ENCODE measurements at regions not wholly inside any gene's neighbourhood (a gene's known extent, or its start where the extent isn't known, plus 50 kb on each side); places are given as distances from the start of the nearest gene placed in this dataset.
"Not testable (repeated sequence)": the region's sequence is repeated elsewhere in the genome, so short reads cannot be mapped to it uniquely, and the experiment has no call there.

DNA sequence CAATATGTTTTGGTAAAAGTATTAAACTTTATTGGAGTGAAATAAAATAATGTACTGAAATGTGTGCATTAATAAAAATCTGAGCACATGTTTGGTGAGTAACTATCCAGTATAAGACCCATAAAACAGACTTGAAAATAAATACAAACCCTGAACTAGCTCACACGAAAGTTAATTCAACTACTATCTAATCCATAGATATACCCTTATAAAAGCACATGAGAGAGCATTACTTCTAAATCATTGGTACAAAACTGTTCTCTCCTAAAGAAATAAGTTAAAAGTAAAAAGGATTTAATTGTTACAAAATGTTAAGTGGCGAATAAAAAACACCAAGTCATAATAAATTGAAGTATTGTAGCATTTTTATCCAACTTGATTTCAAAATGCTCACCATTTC is 295.6 kb downstream of the PTPRC start:
- no peak for DNase-seq (ENCODE audit: low spot score)

DNA sequence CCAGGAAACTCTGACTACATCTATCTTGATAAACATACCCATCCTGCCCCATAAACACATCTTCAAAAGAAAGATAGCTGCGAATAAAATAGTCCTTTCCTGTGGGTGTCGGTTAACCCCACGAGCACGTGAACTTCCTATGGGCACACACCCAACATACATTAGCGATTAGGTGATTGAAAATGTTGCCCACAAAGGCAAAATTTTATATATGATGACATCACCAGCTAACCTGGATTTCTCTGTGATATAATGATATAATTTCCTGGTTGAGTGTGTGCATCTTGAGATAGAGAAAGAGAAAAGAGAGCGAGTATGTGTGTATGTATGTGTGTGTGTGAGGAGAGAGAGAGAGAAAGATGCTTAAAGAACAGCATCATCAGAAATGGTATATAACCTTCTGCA is 296.1 kb downstream of the PTPRC start:
- peak; percentile 70 for DNase-seq (ENCODE audit: low spot score)

GRCh38 chr1:198935306-198935921 is 296.6 kb downstream of the PTPRC start:
- DNase-seq (ENCODE audit: low spot score) = peak; percentile 52

GRCh38 chr1:198936371-198937083 is 297.7 kb downstream of the PTPRC start:
- DNase-seq (ENCODE audit: low spot score) = no peak

DNA sequence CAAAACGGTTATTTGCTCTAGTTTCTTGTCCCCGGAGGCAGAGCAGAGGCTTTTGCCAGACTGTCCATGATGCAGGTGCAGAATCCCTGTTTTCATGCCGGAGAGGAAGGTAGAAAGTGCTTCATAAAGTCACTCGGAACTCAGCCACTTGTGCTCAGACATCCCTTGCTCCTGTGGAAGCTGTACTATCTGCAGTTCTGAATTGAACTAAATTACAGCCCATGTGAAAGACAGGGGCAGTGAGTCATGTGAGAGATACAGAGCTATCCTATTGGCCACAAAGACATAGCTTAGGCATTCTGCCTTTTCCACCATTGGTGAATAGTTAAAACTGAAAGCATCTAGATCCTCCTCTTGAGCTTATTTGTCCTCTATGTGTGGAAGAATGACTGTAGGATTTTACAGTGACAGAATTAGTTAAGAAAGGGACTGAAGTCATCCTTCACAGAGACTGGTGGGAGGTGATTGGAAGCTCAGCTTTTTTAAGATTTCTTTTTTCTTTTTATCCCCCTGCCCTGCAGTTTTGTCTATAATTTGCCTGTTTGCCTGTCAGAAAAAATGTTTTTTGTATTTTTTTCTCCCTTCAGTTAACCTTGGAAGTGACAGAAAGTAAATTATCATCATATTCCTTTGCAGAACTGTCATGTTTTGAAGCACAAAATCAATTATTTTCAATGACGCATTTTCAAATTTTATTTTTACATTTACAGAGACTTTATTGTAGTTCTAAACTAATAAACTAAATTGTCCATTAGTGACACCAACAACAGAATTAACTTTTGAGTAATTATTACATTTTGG is 298.6 kb downstream of the PTPRC start:
- DNase-seq (ENCODE audit: low spot score) = peak; percentile 73

DNA sequence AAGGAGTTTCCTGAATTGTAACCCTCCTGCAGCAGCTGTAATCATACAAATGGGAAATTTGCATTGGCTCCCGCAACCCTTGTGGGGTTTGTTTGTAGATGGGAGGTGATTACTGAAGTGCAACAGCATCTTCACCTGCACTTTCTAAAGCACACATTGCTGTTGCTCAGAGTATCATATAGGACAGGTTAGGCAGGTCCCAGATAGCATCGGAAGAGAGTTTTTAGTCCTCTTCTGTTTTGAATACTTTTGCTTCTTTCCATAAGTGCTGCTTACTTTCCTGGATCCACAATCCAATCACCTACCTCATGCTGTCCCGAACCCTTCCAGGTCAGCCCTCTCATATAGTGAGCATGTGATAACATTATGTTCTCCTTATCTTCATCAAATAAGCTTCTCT is 300.4 kb downstream of the PTPRC start:
- no peak for DNase-seq (ENCODE audit: low spot score)

DNA sequence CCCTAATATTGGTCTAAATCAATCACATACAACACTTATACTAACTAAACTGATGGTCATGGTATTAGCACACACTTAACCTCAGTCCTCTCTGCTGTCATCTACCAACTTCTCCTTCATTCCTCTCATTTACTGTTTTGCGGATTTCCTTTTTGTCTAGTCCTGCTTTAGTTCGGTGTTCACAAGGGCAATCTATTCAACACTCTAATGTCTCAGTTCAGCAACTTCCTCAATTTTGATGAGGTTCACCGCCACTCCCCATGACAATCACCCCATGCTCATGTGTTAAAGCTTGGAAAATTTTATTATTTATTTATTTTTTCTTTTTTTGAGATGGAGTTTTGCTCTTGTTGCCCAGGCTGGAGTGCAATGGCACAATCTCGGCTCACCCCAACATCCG is 301.1 kb downstream of the PTPRC start:
- DNase-seq (ENCODE audit: low spot score) = no peak

GRCh38 chr1:198942466-198942865 is 303.6 kb downstream of the PTPRC start:
- DNase-seq (ENCODE audit: low spot score) = no peak

- DNase-seq (ENCODE audit: low spot score) = no peak
Observed at GRCh38 chr1:198943484-198944187, 304.8 kb downstream of the PTPRC start.

DNA sequence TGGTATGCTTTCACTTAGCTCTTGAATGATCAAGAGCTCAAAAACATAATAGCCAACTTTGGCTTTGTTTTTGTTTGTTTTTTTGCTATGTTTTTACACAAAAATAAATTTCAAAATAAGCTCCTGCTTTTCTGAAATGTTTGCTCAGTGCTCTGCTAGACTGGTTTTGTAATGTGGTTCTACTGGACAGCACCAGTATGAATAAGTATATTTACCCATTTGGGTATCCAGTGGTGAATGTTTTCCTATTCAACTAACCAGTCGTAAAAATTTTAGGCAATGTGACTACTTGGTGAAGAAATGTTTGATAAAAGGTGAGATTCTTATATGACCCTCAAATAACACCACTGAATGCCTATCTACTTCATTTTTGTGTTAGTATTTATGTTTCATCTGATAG is 308.6 kb downstream of the PTPRC start:
- no peak for DNase-seq (ENCODE audit: low spot score)

- DNase-seq (ENCODE audit: low spot score) = no peak
Observed at GRCh38 chr1:198948895-198949659, 310.2 kb downstream of the PTPRC start.

DNA sequence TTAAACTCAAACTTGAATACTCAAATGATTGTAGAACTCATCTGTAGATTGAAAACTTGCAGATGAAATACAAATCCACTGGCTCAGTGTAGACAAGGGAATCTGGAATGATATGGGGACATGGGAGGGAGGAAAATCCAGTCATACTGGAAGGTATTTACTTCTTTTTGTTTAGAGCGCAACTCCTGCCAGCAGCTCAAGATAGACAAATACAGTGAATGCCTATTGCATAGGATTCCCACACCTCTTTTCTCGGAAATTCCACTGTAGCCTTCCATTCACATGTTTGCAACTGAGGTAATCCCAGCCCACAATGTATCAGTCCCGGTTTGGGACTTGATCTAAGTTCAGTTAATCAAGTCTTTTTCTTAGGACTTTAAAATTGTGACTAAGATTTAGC is 311.2 kb downstream of the PTPRC start:
- no peak for DNase-seq (ENCODE audit: low spot score)

DNA sequence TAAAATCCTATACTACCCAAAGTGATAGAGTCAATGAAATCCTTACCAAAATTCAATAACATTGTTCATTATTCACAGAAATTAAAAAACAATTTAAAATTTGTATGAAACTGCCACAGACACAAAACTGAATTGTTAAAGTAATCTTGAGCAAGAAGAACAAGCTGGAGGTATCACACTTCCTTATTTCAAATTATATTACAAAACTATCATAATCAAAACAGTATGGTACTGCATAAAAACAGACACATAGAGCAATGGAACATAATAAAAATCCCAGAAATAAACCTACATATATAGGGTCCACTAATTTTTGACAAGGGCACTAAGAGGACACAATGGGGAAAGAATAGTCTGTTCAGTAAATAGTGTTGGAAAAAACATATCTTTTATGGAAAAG is 316.2 kb downstream of the PTPRC start:
- no peak for DNase-seq (ENCODE audit: low spot score)

DNA sequence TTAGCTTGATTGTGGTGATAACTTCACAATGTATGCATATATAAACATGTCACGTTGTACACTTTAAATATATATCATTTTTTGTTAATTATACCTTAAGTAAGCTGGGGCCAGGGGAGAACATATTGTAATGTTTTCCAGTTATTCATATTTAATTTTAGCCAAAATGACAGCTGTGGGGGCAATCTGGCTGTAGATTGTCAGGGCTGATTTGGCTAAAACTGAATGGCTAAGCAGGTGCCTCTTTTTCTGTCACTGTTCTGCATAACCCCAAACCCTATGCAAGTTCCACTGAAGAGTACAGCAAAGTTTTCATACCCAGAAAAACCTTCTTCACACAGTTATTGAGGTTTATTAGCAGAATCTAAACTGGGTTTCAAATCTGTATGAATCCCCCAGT is 318.2 kb downstream of the PTPRC start:
- no peak for DNase-seq (ENCODE audit: low spot score)

GRCh38 chr1:198959032-198959431 is 320.2 kb downstream of the PTPRC start:
- DNase-seq (ENCODE audit: low spot score) = peak; percentile 15

GRCh38 chr1:198959676-198960075 is 320.8 kb downstream of the PTPRC start:
- no peak for DNase-seq (ENCODE audit: low spot score)

GRCh38 chr1:198963796-198964195 is 325.0 kb downstream of the PTPRC start:
- DNase-seq (ENCODE audit: low spot score) = not testable (repeated sequence)

DNA sequence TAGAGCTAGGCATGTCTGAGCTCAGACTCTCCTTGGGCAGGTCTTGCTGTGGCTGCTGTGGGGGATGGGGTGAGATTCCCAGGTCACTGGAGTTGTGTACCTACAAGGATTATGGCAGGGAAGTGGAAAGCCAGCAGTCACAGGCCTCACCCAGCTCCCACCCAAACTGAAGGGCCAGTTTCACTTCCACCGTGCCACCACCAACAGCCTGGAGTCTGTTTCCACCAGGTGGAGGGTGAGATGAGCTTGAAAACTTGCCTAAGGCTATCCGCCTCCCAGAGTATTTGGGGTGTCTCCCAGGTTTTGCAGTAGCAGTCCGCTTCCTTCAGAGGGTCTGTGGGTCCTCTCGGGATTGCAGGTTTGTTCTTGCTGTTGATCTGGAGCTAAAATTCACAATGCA is 327.7 kb downstream of the PTPRC start:
- DNase-seq (ENCODE audit: low spot score) = no peak

DNA sequence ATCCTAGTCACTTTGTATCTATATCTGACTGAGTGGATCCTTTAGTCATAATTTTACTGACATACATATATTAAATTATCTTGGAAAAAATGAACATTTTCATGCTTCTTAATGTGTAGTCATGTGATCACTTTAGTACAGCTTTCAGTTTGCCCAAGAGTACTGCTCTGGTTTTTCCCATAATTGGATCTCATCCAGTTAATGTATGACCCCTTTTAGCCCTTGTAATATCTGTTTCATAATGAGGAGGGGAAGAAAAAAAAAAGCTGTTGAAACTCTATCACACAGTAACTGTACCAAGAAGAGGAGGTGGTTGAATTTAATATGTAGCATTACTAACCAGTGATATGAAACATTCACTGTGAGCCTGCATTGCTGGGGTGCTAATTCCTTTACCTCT is 328.7 kb downstream of the PTPRC start:
- no peak for DNase-seq (ENCODE audit: low spot score)

DNA sequence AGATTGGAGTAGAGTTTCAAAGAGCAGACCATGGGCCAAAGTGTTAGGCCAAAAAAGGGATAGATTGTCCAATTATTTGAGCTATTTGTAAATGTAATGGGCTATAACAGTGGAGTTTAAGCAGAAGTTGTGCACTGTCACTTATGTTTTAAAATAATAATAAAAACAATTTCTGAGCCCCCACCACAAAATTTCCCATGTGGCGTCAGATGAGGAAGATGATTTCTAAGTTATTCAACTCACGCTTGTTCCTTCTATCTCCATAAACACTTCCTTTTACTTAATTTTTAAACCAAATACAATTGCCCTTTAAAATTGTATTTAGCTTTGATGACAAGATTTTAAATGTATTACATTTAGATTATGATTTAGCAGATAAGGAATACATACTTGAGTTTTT is 330.0 kb downstream of the PTPRC start:
- DNase-seq (ENCODE audit: low spot score) = no peak

GRCh38 chr1:198969981-198970380 is 331.1 kb downstream of the PTPRC start:
- no peak for DNase-seq (ENCODE audit: low spot score)

- no peak for DNase-seq (ENCODE audit: low spot score)
Observed at GRCh38 chr1:198970916-198971315, 332.1 kb downstream of the PTPRC start.
